Hypothalamus (tissue), 51 donors: ENCODE measurements at regions not wholly inside any gene's neighbourhood (a gene's known extent, or its start where the extent isn't known, plus 50 kb on each side); places are given as distances from the start of the nearest gene placed in this dataset.
"Not testable (repeated sequence)": the region's sequence is repeated elsewhere in the genome, so short reads cannot be mapped to it uniquely, and the experiment has no call there.

Experiments
- DNase-seq, 51 donors: peaks; one replicate each; lab custom pipeline; 2025; lab: John Stamatoyannopoulos, UW

GRCh38 chr5:67897431-67897830, 318.1 kb upstream of the PIK3R1 start:
- DNase-seq = no peak

GRCh38 chr5:67896930-67897313, 318.6 kb upstream of the PIK3R1 start:
- no peak for DNase-seq

- no peak for DNase-seq
Measured at GRCh38 chr5:67896311-67896929, 319.1 kb upstream of the PIK3R1 start.

GRCh38 chr5:67889870-67890269, 325.7 kb upstream of the PIK3R1 start:
- not testable (repeated sequence) for DNase-seq

- DNase-seq = no peak
Measured at GRCh38 chr5:67887748-67888161, 327.8 kb upstream of the PIK3R1 start.

- DNase-seq = no peak
Measured at GRCh38 chr5:67886761-67887160, 328.8 kb upstream of the PIK3R1 start.

- DNase-seq = no peak
Measured at GRCh38 chr5:67880876-67881275, 334.7 kb upstream of the PIK3R1 start.

GRCh38 chr5:67880511-67880805, 335.1 kb upstream of the PIK3R1 start:
- no peak for DNase-seq

GRCh38 chr5:67879620-67880510, 335.7 kb upstream of the PIK3R1 start:
- no peak for DNase-seq

GRCh38 chr5:67878933-67879332, 336.6 kb upstream of the PIK3R1 start:
- no peak for DNase-seq

- DNase-seq = no peak
Measured at GRCh38 chr5:67876371-67876770, 339.2 kb upstream of the PIK3R1 start.

- DNase-seq = no peak
Measured at GRCh38 chr5:67875601-67876000, 340.0 kb upstream of the PIK3R1 start.

GRCh38 chr5:67873935-67874334, 341.6 kb upstream of the PIK3R1 start:
- no peak for DNase-seq

GRCh38 chr5:67870662-67871061, 344.9 kb upstream of the PIK3R1 start:
- DNase-seq = no peak

GRCh38 chr5:67864335-67864734, 351.2 kb upstream of the PIK3R1 start:
- DNase-seq = not testable (repeated sequence)

- no peak for DNase-seq
Measured at GRCh38 chr5:67858471-67859031, 357.0 kb upstream of the PIK3R1 start.

- no peak for DNase-seq
Measured at GRCh38 chr5:67857502-67857901, 358.1 kb upstream of the PIK3R1 start.

- no peak for DNase-seq
Measured at GRCh38 chr5:67855523-67855922, 360.0 kb upstream of the PIK3R1 start.

GRCh38 chr5:67850906-67851305, 364.6 kb upstream of the PIK3R1 start:
- not testable (repeated sequence) for DNase-seq

- no peak for DNase-seq
Measured at GRCh38 chr5:67844924-67845323, 370.6 kb upstream of the PIK3R1 start.

GRCh38 chr5:67842806-67843205, 372.8 kb upstream of the PIK3R1 start:
- DNase-seq = no peak

- DNase-seq = not testable (repeated sequence)
Measured at GRCh38 chr5:67837225-67837624, 378.3 kb upstream of the PIK3R1 start.
